ENCODE measurements at regions not wholly inside any gene's neighbourhood (a gene's known extent, or its start where the extent isn't known, plus 50 kb on each side); places are given as distances from the start of the nearest gene placed in this dataset.
"Not testable (repeated sequence)": the region's sequence is repeated elsewhere in the genome, so short reads cannot be mapped to it uniquely, and the experiment has no call there.

- Mint-ChIP-seq H3K27me3 (ENCODE audit: low read depth) (peaks cover 3% of the 10 kb centered on the region), H3K27ac (no peak overlapping the region), H3K4me3 (no peak overlapping the region), H3K4me1 (ENCODE audit: low read depth) (peaks cover 8% of the 10 kb centered on the region), H3K9me3 (ENCODE audit: insufficient read depth) (no peaks in the 10 kb centered on the region), H3K36me3 (ENCODE audit: low read depth) (no peaks in the 10 kb centered on the region)
- ChIA-PET CTCF (no interaction called here), POLR2A (no interaction called here)
- DNase-seq (no peak), ATAC-seq (no peak)
These were observed 89.2 kb upstream of the BRD7 start for GRCh38 chr16:50457979-50458491.

- Mint-ChIP-seq H3K27ac (no peak overlapping the region), H3K27me3 (ENCODE audit: low read depth) (peaks cover 3% of the 10 kb centered on the region), H3K4me1 (ENCODE audit: low read depth) (peaks cover 8% of the 10 kb centered on the region), H3K4me3 (no peak overlapping the region), H3K9me3 (ENCODE audit: insufficient read depth) (no peaks in the 10 kb centered on the region), H3K36me3 (ENCODE audit: low read depth) (no peaks in the 10 kb centered on the region)
- ChIA-PET POLR2A (no interaction called here), CTCF (no interaction called here)
- DNase-seq, result no peak
- no peak for ATAC-seq
These were observed 88.6 kb upstream of the BRD7 start for GRCh38 chr16:50457423-50457822.

GRCh38 chr16:50455288-50455845, 86.6 kb upstream of the BRD7 start:
- ChIA-PET POLR2A (interaction anchor here (0.9 kb wide), 1 partner anchor 86 kb away, joined by 4 read pairs; the partner anchor contains the start of gene BRD7), CTCF (no interaction called here)
- ATAC-seq, result no peak
- Mint-ChIP-seq H3K27me3 (ENCODE audit: low read depth) (peaks cover 3% of the 10 kb centered on the region), H3K4me1 (ENCODE audit: low read depth) (peaks cover 8% of the 10 kb centered on the region), H3K4me3 (no peak overlapping the region), H3K9me3 (ENCODE audit: insufficient read depth) (no peaks in the 10 kb centered on the region), H3K27ac (no peak overlapping the region), H3K36me3 (ENCODE audit: low read depth) (no peaks in the 10 kb centered on the region)
- no peak for DNase-seq

GRCh38 chr16:50453446-50453845, 84.7 kb upstream of the BRD7 start:
- H3K27ac Mint-ChIP-seq, result no peak overlapping the region
- DNase-seq (no peak), ATAC-seq (no peak)
- H3K4me3 Mint-ChIP-seq, result no peak overlapping the region
- ChIA-PET CTCF (no interaction called here), POLR2A (no interaction called here)
- H3K4me1 Mint-ChIP-seq (ENCODE audit: low read depth), result peaks cover 8% of the 10 kb centered on the region
- no peaks in the 10 kb centered on the region for H3K9me3 Mint-ChIP-seq (ENCODE audit: insufficient read depth)
- no peaks in the 10 kb centered on the region for H3K27me3 Mint-ChIP-seq (ENCODE audit: low read depth)
- no peaks in the 10 kb centered on the region for H3K36me3 Mint-ChIP-seq (ENCODE audit: low read depth)

GRCh38 chr16:50451951-50452508, 83.2 kb upstream of the BRD7 start:
- no peaks in the 10 kb centered on the region for H3K36me3 Mint-ChIP-seq (ENCODE audit: low read depth)
- ATAC-seq (no peak), DNase-seq (no peak)
- H3K27me3 Mint-ChIP-seq (ENCODE audit: low read depth), result no peaks in the 10 kb centered on the region
- POLR2A ChIA-PET, result no interaction called here
- H3K9me3 Mint-ChIP-seq (ENCODE audit: insufficient read depth), result no peaks in the 10 kb centered on the region
- H3K27ac Mint-ChIP-seq, result no peak overlapping the region
- CTCF ChIA-PET, result no interaction called here
- no peak overlapping the region for H3K4me3 Mint-ChIP-seq
- H3K4me1 Mint-ChIP-seq (ENCODE audit: low read depth), result peaks cover under 1% of the 10 kb centered on the region

GRCh38 chr16:50450957-50451356, 82.2 kb upstream of the BRD7 start:
- CTCF ChIA-PET, result interaction anchor here (1.1 kb wide), 1 partner anchor 214 kb away, joined by 3 read pairs; no protein-coding TSS in a partner anchor

GRCh38 chr16:50449800-50450199, 81.0 kb upstream of the BRD7 start:
- H3K27ac Mint-ChIP-seq, result no peak overlapping the region
- CTCF ChIA-PET, result interaction anchor here (0.8 to 1.5 kb wide), 2 partner anchors 218 to 357 kb away, joined by 3 to 4 read pairs; no protein-coding TSS in a partner anchor

More at GRCh38 chr16:50450957-50451356, 82.2 kb upstream of the BRD7 start:
- no peak for DNase-seq
- POLR2A ChIA-PET, result no interaction called here
- Mint-ChIP-seq H3K36me3 (ENCODE audit: low read depth) (no peaks in the 10 kb centered on the region), H3K27me3 (ENCODE audit: low read depth) (no peaks in the 10 kb centered on the region), H3K4me3 (no peak overlapping the region), H3K9me3 (ENCODE audit: insufficient read depth) (no peaks in the 10 kb centered on the region), H3K27ac (no peak overlapping the region), H3K4me1 (ENCODE audit: low read depth) (no peaks in the 10 kb centered on the region)
- no peak for ATAC-seq

GRCh38 chr16:50448981-50449380, 80.2 kb upstream of the BRD7 start:
- Mint-ChIP-seq H3K4me1 (ENCODE audit: low read depth) (no peaks in the 10 kb centered on the region), H3K27me3 (ENCODE audit: low read depth) (no peaks in the 10 kb centered on the region), H3K4me3 (no peak overlapping the region), H3K36me3 (ENCODE audit: low read depth) (no peaks in the 10 kb centered on the region), H3K9me3 (ENCODE audit: insufficient read depth) (no peaks in the 10 kb centered on the region), H3K27ac (no peak overlapping the region)
- POLR2A ChIA-PET, result no interaction called here
- ATAC-seq, result no peak
- CTCF ChIA-PET, result interaction anchor here (0.8 kb wide), 1 partner anchor 358 kb away, joined by 3 read pairs; no protein-coding TSS in a partner anchor
- DNase-seq, result no peak

More at GRCh38 chr16:50449800-50450199, 81.0 kb upstream of the BRD7 start:
- ATAC-seq (no peak), DNase-seq (no peak)
- no peak overlapping the region for H3K4me3 Mint-ChIP-seq
- no peaks in the 10 kb centered on the region for H3K36me3 Mint-ChIP-seq (ENCODE audit: low read depth)
- H3K9me3 Mint-ChIP-seq (ENCODE audit: insufficient read depth), result no peaks in the 10 kb centered on the region
- no peaks in the 10 kb centered on the region for H3K4me1 Mint-ChIP-seq (ENCODE audit: low read depth)
- POLR2A ChIA-PET, result no interaction called here
- no peaks in the 10 kb centered on the region for H3K27me3 Mint-ChIP-seq (ENCODE audit: low read depth)

- Mint-ChIP-seq H3K27ac (no peak overlapping the region), H3K27me3 (ENCODE audit: low read depth) (no peaks in the 10 kb centered on the region)
- CTCF ChIA-PET, result no interaction called here
These were observed 79.7 kb upstream of the BRD7 start for GRCh38 chr16:50448522-50448921.

GRCh38 chr16:50447386-50447785, 78.6 kb upstream of the BRD7 start:
- H3K27ac Mint-ChIP-seq; ATAC-seq; CTCF ChIA-PET; H3K4me3 Mint-ChIP-seq; H3K27me3 Mint-ChIP-seq (ENCODE audit: low read depth); H3K4me1 Mint-ChIP-seq (ENCODE audit: low read depth); POLR2A ChIA-PET; H3K9me3 Mint-ChIP-seq (ENCODE audit: insufficient read depth); DNase-seq; H3K36me3 Mint-ChIP-seq (ENCODE audit: low read depth): not testable (repeated sequence)

More at GRCh38 chr16:50448522-50448921, 79.7 kb upstream of the BRD7 start:
- POLR2A ChIA-PET, result no interaction called here
- DNase-seq (no peak), ATAC-seq (no peak)
- Mint-ChIP-seq H3K9me3 (ENCODE audit: insufficient read depth) (no peaks in the 10 kb centered on the region), H3K4me3 (no peak overlapping the region), H3K4me1 (ENCODE audit: low read depth) (no peaks in the 10 kb centered on the region), H3K36me3 (ENCODE audit: low read depth) (no peaks in the 10 kb centered on the region)

- H3K36me3 Mint-ChIP-seq (ENCODE audit: low read depth), result no peaks in the 10 kb centered on the region
- H3K4me3 Mint-ChIP-seq, result no peak overlapping the region
- no peak for ATAC-seq
- ChIA-PET CTCF (no interaction called here), POLR2A (no interaction called here)
- no peaks in the 10 kb centered on the region for H3K9me3 Mint-ChIP-seq (ENCODE audit: insufficient read depth)
- no peaks in the 10 kb centered on the region for H3K27me3 Mint-ChIP-seq (ENCODE audit: low read depth)
- no peak overlapping the region for H3K27ac Mint-ChIP-seq
- no peak for DNase-seq
- H3K4me1 Mint-ChIP-seq (ENCODE audit: low read depth), result no peaks in the 10 kb centered on the region
These were observed 78.1 kb upstream of the BRD7 start for GRCh38 chr16:50446861-50447260.

- Mint-ChIP-seq H3K36me3 (ENCODE audit: low read depth) (no peaks in the 10 kb centered on the region), H3K27me3 (ENCODE audit: low read depth) (no peaks in the 10 kb centered on the region), H3K4me3 (no peak overlapping the region), H3K4me1 (ENCODE audit: low read depth) (no peaks in the 10 kb centered on the region), H3K27ac (no peak overlapping the region), H3K9me3 (ENCODE audit: insufficient read depth) (no peaks in the 10 kb centered on the region)
- ATAC-seq (no peak), DNase-seq (no peak)
- ChIA-PET POLR2A (no interaction called here), CTCF (interaction anchor here (0.6 kb wide), 1 partner anchor 393 kb away, joined by 3 read pairs; no protein-coding TSS in a partner anchor)
These were observed 77.1 kb upstream of the BRD7 start for GRCh38 chr16:50445621-50446555.
